Lung (tissue), 11 donors: ENCODE measurements at regions not wholly inside any gene's neighbourhood (a gene's known extent, or its start where the extent isn't known, plus 50 kb on each side); places are given as distances from the start of the nearest gene placed in this dataset.
A peak's percentile ranks its signal among the peaks of the same experiment; 100 is the strongest.
"Not testable (repeated sequence)": the region's sequence is repeated elsewhere in the genome, so short reads cannot be mapped to it uniquely, and the experiment has no call there.

ENCODE experiments used
- ATAC-seq: fragments of 200-7000 bp; cut with Tn5 transposase; one replicate; pipeline ENCODE4 v1.9.1; 2020; ENCODE audit warnings: moderate number of reproducible peaks; ENCODE audit not compliant: insufficient read depth, low FRiP score
- DNase-seq, 3 donors: peaks; one replicate each; pipeline ENCODE4 v3.0.0-alpha.2; 2013 to 2017
- H3K27ac ChIP-seq, 2 donors: one replicate each; pipeline ENCODE4 v1.5.1; 2013; ENCODE audit warnings: mild to moderate bottlenecking in 2 of 2, moderate library complexity in 2 of 2, control low read depth in 1 of 2, inconsistent platforms in 1 of 2, low read depth in 1 of 2, low read length in 1 of 2
- H3K27me3 ChIP-seq, 3 donors: one replicate each; pipeline ENCODE4 v1.5.1; 2013; ENCODE audit warnings: low read length in 2 of 3; ENCODE audit not compliant: control insufficient read depth in 3 of 3, insufficient read depth in 3 of 3
- H3K36me3 ChIP-seq, 4 donors: one replicate each; pipeline ENCODE4 v1.5.1; 2013; ENCODE audit warnings: low read length in 4 of 4, mild to moderate bottlenecking in 1 of 4, moderate library complexity in 1 of 4; ENCODE audit not compliant: control insufficient read depth in 4 of 4, insufficient read depth in 4 of 4
- H3K4me1 ChIP-seq, 5 donors: one replicate each; pipeline ENCODE4 v1.5.1; 2013; ENCODE audit warnings: low read length in 5 of 5, mild to moderate bottlenecking in 2 of 5, moderate library complexity in 1 of 5; ENCODE audit not compliant: control insufficient read depth in 5 of 5, insufficient read depth in 5 of 5
- H3K4me3 ChIP-seq: one replicate; pipeline ENCODE4 v1.5.1; 2013; ENCODE audit warnings: mild to moderate bottlenecking, control low read depth, moderate library complexity
- H3K9ac ChIP-seq, 2 donors: one replicate each; pipeline ENCODE4 v1.5.1; 2013; ENCODE audit warnings: low read length in 2 of 2, control low read depth in 1 of 2; ENCODE audit not compliant: insufficient read depth in 1 of 2
- H3K9me3 ChIP-seq, 4 donors: one replicate each; pipeline ENCODE4 v1.5.1; 2013; ENCODE audit warnings: low read length in 3 of 4, mild to moderate bottlenecking in 1 of 4, moderate library complexity in 1 of 4; ENCODE audit not compliant: control insufficient read depth in 4 of 4, insufficient read depth in 3 of 4
- CTCF ChIP-seq: IDR thresholded peaks from 2 replicates; pipeline ENCODE4 v1.5.1; 2012; ENCODE audit warnings: mild to moderate bottlenecking; ENCODE audit errors: control extremely low read depth, extremely low read depth
- WGBS, 2 donors: extraction: QIAGEN DNeasy Blood & Tissue Kit; methylation state at CpG; one replicate each; pipeline ENCODE4 v1.1.7; 2013; 5-methylcytosine and 5-hydroxymethylcytosine counted together
- donor health status: control.
- donor health status: control.
- donor health status: Bipolar disorder and iron deficiency.
- donor health status: healthy.
- donor health status: DM: yes; HTN: yes; CAD: no.

- ATAC-seq = no peak
- no peak for TF ChIP-seq CTCF
- H3K36me3 ChIP-seq = no peaks in the 10 kb centered on the region
- WGBS, 2 donors = 78 to 80% methylated on average over 3 of the region's 3 CpGs
- DNase-seq = no peak
- no peaks in the 10 kb centered on the region for H3K27me3 ChIP-seq
- H3K9me3 ChIP-seq = no peaks in the 10 kb centered on the region
- H3K27ac ChIP-seq = no peak overlapping the region
- H3K9ac ChIP-seq = no peak overlapping the region
- no peaks in the 10 kb centered on the region for H3K4me1 ChIP-seq
- no peak overlapping the region for H3K4me3 ChIP-seq
These were observed 1026.1 kb downstream of the SLC6A15 start for GRCh38 chr12:83886479-83886878.

GRCh38 chr12:83870921-83871599 lies 1041.5 kb downstream of the SLC6A15 start:
- not testable (repeated sequence) for H3K27me3 ChIP-seq, H3K9ac ChIP-seq, H3K4me1 ChIP-seq, H3K4me3 ChIP-seq, H3K36me3 ChIP-seq, H3K27ac ChIP-seq, H3K9me3 ChIP-seq, ATAC-seq, DNase-seq
- WGBS, 2 donors = 94 to 95% methylated on average over 19 to 20 of the region's 20 CpGs

- DNase-seq (no peak), ATAC-seq (no peak)
- no peaks in the 10 kb centered on the region for H3K9me3 ChIP-seq
- H3K27me3 ChIP-seq = no peaks in the 10 kb centered on the region
- H3K4me1 ChIP-seq = no peaks in the 10 kb centered on the region
- WGBS, 2 donors = 72 to 83% methylated on average over 4 of the region's 4 CpGs
- H3K9ac ChIP-seq = no peak overlapping the region
- H3K27ac ChIP-seq = no peak overlapping the region
- H3K36me3 ChIP-seq = no peaks in the 10 kb centered on the region
- no peak overlapping the region for H3K4me3 ChIP-seq
- no peak for TF ChIP-seq CTCF
These were observed 1046.1 kb downstream of the SLC6A15 start for GRCh38 chr12:83866477-83866876.

GRCh38 chr12:83865431-83865830 lies 1047.2 kb downstream of the SLC6A15 start:
- no peak overlapping the region for H3K27ac ChIP-seq
- 42 to 74% methylated on average over 1 of the region's 1 CpG for WGBS, 2 donors
- ATAC-seq (no peak), DNase-seq (peak in 1 of 3 donors; percentile 9)
- no peak for TF ChIP-seq CTCF
- H3K9ac ChIP-seq = no peak overlapping the region
- no peaks in the 10 kb centered on the region for H3K27me3 ChIP-seq
- H3K9me3 ChIP-seq = no peaks in the 10 kb centered on the region
- no peaks in the 10 kb centered on the region for H3K4me1 ChIP-seq
- no peaks in the 10 kb centered on the region for H3K36me3 ChIP-seq
- H3K4me3 ChIP-seq = no peak overlapping the region
